Coronary artery (tissue), 2 donors: ENCODE measurements at regions not wholly inside any gene's neighbourhood (a gene's known extent, or its start where the extent isn't known, plus 50 kb on each side); places are given as distances from the start of the nearest gene placed in this dataset.

ENCODE experiments used
- DNase-seq: peaks from one replicate; pipeline ENCODE4 v3.0.0-alpha.2; 2017; ENCODE audit warnings: low spot score
- H3K27ac ChIP-seq, 2 donors: fragments of 200-600 bp; sonication (generic); one replicate each; pipeline ENCODE4 v1.5.1; 2016 to 2019
- H3K4me3 ChIP-seq: fragments of 200-600 bp; sonication (generic); 2 replicates; pipeline ENCODE4 v1.5.1; 2016; ENCODE audit warnings: mild to moderate bottlenecking, moderate library complexity
- CTCF ChIP-seq: fragments of 200-600 bp; sonication (generic); IDR thresholded peaks from one replicate; pipeline ENCODE4 v1.5.1; 2019; ENCODE audit warnings: antibody characterized with exemption

GRCh38 chr11:95519912-95520311 lies 269.7 kb downstream of the FAM76B start:
- TF ChIP-seq CTCF = no peak
- Histone ChIP-seq H3K4me3 (no peak overlapping the region), H3K27ac (no peak overlapping the region)
- DNase-seq = no peak

- H3K4me3 ChIP-seq = no peak overlapping the region
- no peak overlapping the region for H3K27ac ChIP-seq
- DNase-seq = no peak
- TF ChIP-seq CTCF = no peak
These were observed 272.1 kb downstream of the FAM76B start for GRCh38 chr11:95517453-95517852.

- Histone ChIP-seq H3K27ac (no peak overlapping the region), H3K4me3 (no peak overlapping the region)
- no peak for TF ChIP-seq CTCF
- DNase-seq = no peak
These were observed 272.8 kb downstream of the FAM76B start for GRCh38 chr11:95516786-95517185.

GRCh38 chr11:95516175-95516574 lies 273.4 kb downstream of the FAM76B start:
- Histone ChIP-seq H3K4me3 (no peak overlapping the region), H3K27ac (no peak overlapping the region)
- DNase-seq = no peak
- TF ChIP-seq CTCF = no peak

DNA sequence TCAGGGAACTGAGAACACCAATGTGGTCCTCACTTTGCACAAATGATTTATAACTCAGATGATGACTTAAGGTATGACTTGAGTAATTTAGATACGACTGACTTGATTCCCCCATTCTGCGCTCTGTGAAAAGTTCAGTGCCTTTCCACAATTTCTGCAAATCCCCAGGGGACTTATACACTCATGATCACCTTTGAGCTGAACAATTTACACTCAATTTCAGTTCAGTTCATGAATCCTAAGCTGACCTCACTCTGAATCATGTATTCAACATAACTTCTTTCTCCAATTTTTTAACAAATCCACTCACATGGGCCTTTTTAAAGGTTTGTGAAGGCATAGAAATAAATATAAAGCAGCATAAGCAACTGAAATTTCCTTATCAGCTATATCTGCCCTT lies 274.2 kb downstream of the FAM76B start:
- Histone ChIP-seq H3K4me3 (no peak overlapping the region), H3K27ac (no peak overlapping the region)
- TF ChIP-seq CTCF = no peak
- no peak for DNase-seq

DNA sequence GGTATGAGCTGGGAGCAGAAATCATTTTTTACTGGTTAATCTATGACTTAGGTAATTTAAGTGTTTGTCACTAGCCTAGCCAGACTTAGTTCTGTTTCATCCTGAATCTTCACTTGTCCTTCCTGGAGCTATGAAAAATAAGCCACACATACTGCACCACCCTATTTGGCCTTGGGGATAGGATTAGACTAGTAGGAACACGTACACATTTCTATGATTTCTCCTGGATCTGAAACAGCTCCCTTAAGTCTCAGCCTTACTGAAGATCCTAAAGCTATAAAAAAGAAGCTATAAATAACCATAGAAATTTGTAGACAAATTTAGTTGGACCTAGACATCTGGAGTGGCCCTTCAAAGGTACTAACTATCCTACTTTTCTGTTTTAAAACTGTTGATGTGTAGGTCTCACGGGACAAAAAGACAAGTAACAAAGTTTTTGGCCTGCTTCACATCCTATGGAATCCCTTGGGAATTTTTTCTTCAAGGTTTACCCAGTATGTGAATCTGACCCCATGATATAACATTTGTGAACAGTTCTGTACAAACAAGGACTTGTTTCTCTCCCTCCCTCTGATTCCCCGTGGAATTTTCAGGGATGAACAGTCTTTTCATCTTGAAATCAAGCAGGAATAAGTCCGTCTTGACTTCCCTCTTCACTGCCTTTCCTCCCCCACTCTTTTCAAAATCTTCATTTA lies 275.0 kb downstream of the FAM76B start:
- no peak overlapping the region for H3K27ac ChIP-seq
- no peak for DNase-seq
- no peak overlapping the region for H3K4me3 ChIP-seq

More for the DNA sequence above, 275.0 kb downstream of the FAM76B start:
- TF ChIP-seq CTCF = no peak
